PC-3 (cell line): ENCODE measurements at regions not wholly inside any gene's neighbourhood (a gene's known extent, or its start where the extent isn't known, plus 50 kb on each side); places are given as distances from the start of the nearest gene placed in this dataset.
A peak's percentile ranks its signal among the peaks of the same experiment; 100 is the strongest.

ENCODE experiments used
- ATAC-seq: fragments of 200-7000 bp; cut with Tn5 transposase; 2 replicates; pipeline ENCODE4 v1.9.1; 2020; ENCODE audit warnings: mild to moderate bottlenecking, moderate library complexity
- BruUV-seq: library from RNA; stranded (reverse); fragments of 400-500 nt; replicated peaks from 2 replicates; lab custom pipeline; 2021; lab: Mats Ljungman, UMichigan
- CTCF ChIA-PET: fragments of 300-600 bp; sonication (Branson Sonifier 250); formaldehyde crosslinking; loops from one replicate; lab custom pipeline; 2022; ENCODE audit warnings: antibody characterized with exemption; lab: Charles Lee
- POLR2A ChIA-PET: fragments of 300-600 bp; sonication (Branson Sonifier 250); formaldehyde crosslinking; loops from one replicate; lab custom pipeline; 2022; ENCODE audit warnings: antibody characterized with exemption; ENCODE audit not compliant: unreplicated experiment; lab: Charles Lee
- DNase-seq: peaks from one replicate; pipeline ENCODE4 v3.0.0-alpha.2; 2015
- H2AFZ ChIP-seq: fragments of 300-600 bp; sonication (generic); 2 replicates; pipeline ENCODE4 v1.6.0; 2016; ENCODE audit warnings: antibody characterized with exemption, low read length
- H3F3A ChIP-seq: fragments of 300-600 bp; sonication (generic); one replicate; pipeline ENCODE4 v1.6.0; 2017; ENCODE audit warnings: antibody characterized with exemption, low read length, control low read depth, mild to moderate bottlenecking; ENCODE audit not compliant: unreplicated experiment
- H3K27ac ChIP-seq: fragments of 300-600 bp; sonication (generic); 2 replicates; pipeline ENCODE4 v1.5.1; 2016; ENCODE audit warnings: mild to moderate bottlenecking, low read length
- H3K27me3 ChIP-seq: fragments of 300-600 bp; sonication (generic); 2 replicates; pipeline ENCODE4 v1.6.1; 2016; ENCODE audit warnings: low read length, mixed read lengths
- H3K36me3 ChIP-seq: fragments of 300-600 bp; sonication (generic); 2 replicates; pipeline ENCODE4 v1.6.1; 2016; ENCODE audit warnings: low read depth, mixed run types, low read length, mixed read lengths
- H3K4me1 ChIP-seq: fragments of 300-600 bp; sonication (generic); 2 replicates; pipeline ENCODE4 v1.5.1; 2016; ENCODE audit warnings: low read length; ENCODE audit not compliant: insufficient read depth
- H3K4me2 ChIP-seq: fragments of 300-600 bp; sonication (generic); 2 replicates; pipeline ENCODE4 v1.6.0; 2016; ENCODE audit warnings: low read length
- H3K4me3 ChIP-seq: fragments of 300-600 bp; sonication (generic); 2 replicates; pipeline ENCODE4 v1.5.1; 2016; ENCODE audit warnings: mild to moderate bottlenecking, low read length, mixed read lengths
- H3K79me2 ChIP-seq: fragments of 300-600 bp; sonication (generic); 2 replicates; pipeline ENCODE4 v1.6.1; 2017; ENCODE audit warnings: low read length, mixed read lengths
- H3K9ac ChIP-seq: fragments of 300-600 bp; sonication (generic); 2 replicates; pipeline ENCODE4 v1.6.0; 2016; ENCODE audit warnings: mild to moderate bottlenecking, low read length
- H3K9me2 ChIP-seq: fragments of 300-600 bp; sonication (generic); replicated peaks from 2 replicates; pipeline ENCODE4 v1.6.1; 2016; ENCODE audit warnings: mixed run types, low read length, mixed read lengths
- H3K9me3 ChIP-seq: fragments of 300-600 bp; sonication (generic); 2 replicates; pipeline ENCODE4 v1.6.1; 2016; ENCODE audit warnings: low read length, mixed read lengths
- H4K20me1 ChIP-seq: fragments of 300-600 bp; sonication (generic); 2 replicates; pipeline ENCODE4 v1.6.1; 2016; ENCODE audit warnings: low read length, mixed read lengths
- CTCF ChIP-seq: fragments of 300-600 bp; sonication (generic); conservative IDR thresholded peaks from 2 replicates; pipeline ENCODE4 v1.5.1; 2017; ENCODE audit warnings: antibody characterized with exemption, low read depth, mild to moderate bottlenecking, low read length
- EZH2 ChIP-seq: fragments of 300-600 bp; sonication (generic); IDR thresholded peaks from one replicate; pipeline ENCODE4 v1.6.1; 2017; ENCODE audit warnings: antibody characterized with exemption, mild to moderate bottlenecking, low read length; ENCODE audit not compliant: unreplicated experiment
- EZH2phosphoT487 ChIP-seq: fragments of 300-600 bp; sonication (generic); IDR thresholded peaks from 2 replicates; pipeline ENCODE4 v1.6.1; 2018; ENCODE audit warnings: mild to moderate bottlenecking, antibody characterized with exemption, low read length, borderline replicate concordance
- intact Hi-C: fragments of 100-400 bp; cut with micrococcal nuclease; formaldehyde crosslinking; loops from 2 replicates; pipeline ENCODE4 v1.9.0; 2023

DNA sequence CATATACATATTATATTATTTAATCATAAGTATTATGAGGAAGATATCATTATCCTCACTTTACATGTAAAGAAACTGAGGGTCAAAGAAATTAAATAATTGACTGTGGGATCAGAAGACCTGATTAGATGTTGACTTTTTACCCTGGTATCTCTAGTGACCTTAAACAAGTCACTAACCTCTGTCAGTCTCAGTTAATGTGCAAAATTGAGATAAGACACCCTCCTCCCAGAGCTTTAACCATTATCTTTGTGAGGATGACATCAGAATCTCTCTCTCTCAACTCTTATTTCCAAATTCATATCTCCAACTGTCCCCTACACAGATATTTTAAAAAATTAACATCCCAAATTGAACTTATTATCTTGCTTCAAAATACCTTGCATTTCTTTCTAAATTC is 177.8 kb downstream of the KLHL28 start:
- intact Hi-C loops = no loop called here
- H2AFZ ChIP-seq = no peak overlapping the region
- peaks cover 4% of the 10 kb centered on the region for H3K4me1 ChIP-seq
- DNase-seq = no peak
- no TSS peak for BruUV-seq
- H3K9me3 ChIP-seq = no peaks in the 10 kb centered on the region
- no peak for TF ChIP-seq EZH2
- TF ChIP-seq EZH2phosphoT487 = no peak
- POLR2A ChIA-PET = no interaction called here
- H3K4me3 ChIP-seq = no peak overlapping the region
- no peaks in the 10 kb centered on the region for H3K9me2 ChIP-seq
- no peak overlapping the region for H3K9ac ChIP-seq
- no peaks in the 10 kb centered on the region for H3K27me3 ChIP-seq
- no peak for ATAC-seq
- H3K36me3 ChIP-seq = no peaks in the 10 kb centered on the region
- no peaks in the 10 kb centered on the region for H3K79me2 ChIP-seq
- no peak overlapping the region for H3K27ac ChIP-seq
- no peaks in the 10 kb centered on the region for H3F3A ChIP-seq
- H4K20me1 ChIP-seq = no peaks in the 10 kb centered on the region
- CTCF ChIA-PET = no interaction called here
- no peak overlapping the region for H3K4me2 ChIP-seq

- POLR2A ChIA-PET = interaction anchor here (0.6 kb wide), 1 partner anchor 22 kb away, joined by 4 read pairs; no protein-coding TSS in a partner anchor
- H3K79me2 ChIP-seq = no peaks in the 10 kb centered on the region
- H4K20me1 ChIP-seq = no peaks in the 10 kb centered on the region
- intact Hi-C loops = no loop called here
- H3F3A ChIP-seq = no peaks in the 10 kb centered on the region
- DNase-seq (peak; percentile 71), ATAC-seq (peak; percentile 82)
- no peaks in the 10 kb centered on the region for H3K9me2 ChIP-seq
- TF ChIP-seq EZH2 (no peak), CTCF (no peak), EZH2phosphoT487 (no peak)
- H3K27ac ChIP-seq = peak overlapping the region; percentile 8
- H3K4me3 ChIP-seq = no peak overlapping the region
- CTCF ChIA-PET = no interaction called here
- no peak overlapping the region for H2AFZ ChIP-seq
- H3K4me1 ChIP-seq = peaks cover 4% of the 10 kb centered on the region
- H3K4me2 ChIP-seq = no peak overlapping the region
- H3K27me3 ChIP-seq = no peaks in the 10 kb centered on the region
- no TSS peak for BruUV-seq
- no peaks in the 10 kb centered on the region for H3K36me3 ChIP-seq
- no peaks in the 10 kb centered on the region for H3K9me3 ChIP-seq
- H3K9ac ChIP-seq = no peak overlapping the region
Observed at GRCh38 chr14:44782775-44783238, 178.9 kb downstream of the KLHL28 start.

GRCh38 chr14:44780989-44781388 is 180.8 kb downstream of the KLHL28 start:
- Histone ChIP-seq H3K4me1 (peaks cover 4% of the 10 kb centered on the region), H3K4me2 (no peak overlapping the region), H4K20me1 (no peaks in the 10 kb centered on the region), H3K27me3 (no peaks in the 10 kb centered on the region), H3K27ac (no peak overlapping the region), H3K79me2 (no peaks in the 10 kb centered on the region), H3K36me3 (no peaks in the 10 kb centered on the region), H2AFZ (no peak overlapping the region), H3K9ac (no peak overlapping the region), H3K4me3 (no peak overlapping the region), H3K9me2 (no peaks in the 10 kb centered on the region), H3K9me3 (no peaks in the 10 kb centered on the region), H3F3A (no peaks in the 10 kb centered on the region)
- TF ChIP-seq CTCF = no peak
- TF ChIP-seq EZH2phosphoT487 = no peak
- no peak for TF ChIP-seq EZH2
- ChIA-PET CTCF (no interaction called here), POLR2A (no interaction called here)
- DNase-seq (no peak), ATAC-seq (no peak)
- intact Hi-C loops = no loop called here
- no TSS peak for BruUV-seq
